ENCODE measurements at regions not wholly inside any gene's neighbourhood (a gene's known extent, or its start where the extent isn't known, plus 50 kb on each side); places are given as distances from the start of the nearest gene placed in this dataset.

GRCh38 chr10:10873915-10874314 is 143.8 kb upstream of the CELF2 start:
- TF ChIP-seq, protein P1, sequence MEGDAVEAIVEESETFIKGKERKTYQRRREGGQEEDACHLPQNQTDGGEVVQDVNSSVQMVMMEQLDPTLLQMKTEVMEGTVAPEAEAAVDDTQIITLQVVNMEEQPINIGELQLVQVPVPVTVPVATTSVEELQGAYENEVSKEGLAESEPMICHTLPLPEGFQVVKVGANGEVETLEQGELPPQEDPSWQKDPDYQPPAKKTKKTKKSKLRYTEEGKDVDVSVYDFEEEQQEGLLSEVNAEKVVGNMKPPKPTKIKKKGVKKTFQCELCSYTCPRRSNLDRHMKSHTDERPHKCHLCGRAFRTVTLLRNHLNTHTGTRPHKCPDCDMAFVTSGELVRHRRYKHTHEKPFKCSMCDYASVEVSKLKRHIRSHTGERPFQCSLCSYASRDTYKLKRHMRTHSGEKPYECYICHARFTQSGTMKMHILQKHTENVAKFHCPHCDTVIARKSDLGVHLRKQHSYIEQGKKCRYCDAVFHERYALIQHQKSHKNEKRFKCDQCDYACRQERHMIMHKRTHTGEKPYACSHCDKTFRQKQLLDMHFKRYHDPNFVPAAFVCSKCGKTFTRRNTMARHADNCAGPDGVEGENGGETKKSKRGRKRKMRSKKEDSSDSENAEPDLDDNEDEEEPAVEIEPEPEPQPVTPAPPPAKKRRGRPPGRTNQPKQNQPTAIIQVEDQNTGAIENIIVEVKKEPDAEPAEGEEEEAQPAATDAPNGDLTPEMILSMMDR (IDR thresholded peaks at IDR 0.05 in 2 of 3, conservative IDR thresholded peaks at IDR 0.05 in 1 of 3; ENCODE audit: borderline replicate concordance in 1 of 3, insufficient read depth in 1 of 3, low read depth in 2 of 3, low read length in 2 of 3) = no peak
- no peak for TF ChIP-seq EZH2phosphoT487 (IDR thresholded peaks at IDR 0.05; ENCODE audit: borderline replicate concordance)
- TF ChIP-seq, protein P2, sequence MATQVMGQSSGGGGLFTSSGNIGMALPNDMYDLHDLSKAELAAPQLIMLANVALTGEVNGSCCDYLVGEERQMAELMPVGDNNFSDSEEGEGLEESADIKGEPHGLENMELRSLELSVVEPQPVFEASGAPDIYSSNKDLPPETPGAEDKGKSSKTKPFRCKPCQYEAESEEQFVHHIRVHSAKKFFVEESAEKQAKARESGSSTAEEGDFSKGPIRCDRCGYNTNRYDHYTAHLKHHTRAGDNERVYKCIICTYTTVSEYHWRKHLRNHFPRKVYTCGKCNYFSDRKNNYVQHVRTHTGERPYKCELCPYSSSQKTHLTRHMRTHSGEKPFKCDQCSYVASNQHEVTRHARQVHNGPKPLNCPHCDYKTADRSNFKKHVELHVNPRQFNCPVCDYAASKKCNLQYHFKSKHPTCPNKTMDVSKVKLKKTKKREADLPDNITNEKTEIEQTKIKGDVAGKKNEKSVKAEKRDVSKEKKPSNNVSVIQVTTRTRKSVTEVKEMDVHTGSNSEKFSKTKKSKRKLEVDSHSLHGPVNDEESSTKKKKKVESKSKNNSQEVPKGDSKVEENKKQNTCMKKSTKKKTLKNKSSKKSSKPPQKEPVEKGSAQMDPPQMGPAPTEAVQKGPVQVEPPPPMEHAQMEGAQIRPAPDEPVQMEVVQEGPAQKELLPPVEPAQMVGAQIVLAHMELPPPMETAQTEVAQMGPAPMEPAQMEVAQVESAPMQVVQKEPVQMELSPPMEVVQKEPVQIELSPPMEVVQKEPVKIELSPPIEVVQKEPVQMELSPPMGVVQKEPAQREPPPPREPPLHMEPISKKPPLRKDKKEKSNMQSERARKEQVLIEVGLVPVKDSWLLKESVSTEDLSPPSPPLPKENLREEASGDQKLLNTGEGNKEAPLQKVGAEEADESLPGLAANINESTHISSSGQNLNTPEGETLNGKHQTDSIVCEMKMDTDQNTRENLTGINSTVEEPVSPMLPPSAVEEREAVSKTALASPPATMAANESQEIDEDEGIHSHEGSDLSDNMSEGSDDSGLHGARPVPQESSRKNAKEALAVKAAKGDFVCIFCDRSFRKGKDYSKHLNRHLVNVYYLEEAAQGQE (IDR thresholded peaks at IDR 0.05; ENCODE audit: low read depth) = no peak
- TF ChIP-seq POLR2A (IDR thresholded peaks at IDR 0.05; ENCODE audit: borderline replicate concordance, extremely low read depth, insufficient read depth, insufficient read length) = no peak
- TF ChIP-seq EZH2 (IDR thresholded peaks at IDR 0.05) = no peak
- no peak for TF ChIP-seq CEBPB (IDR thresholded peaks at IDR 0.05; ENCODE audit: low read depth)
- no peak for TF ChIP-seq RAD21 (IDR thresholded peaks at IDR 0.05; ENCODE audit: low read depth)
- no peak for TF ChIP-seq TCF7L2 (IDR thresholded peaks at IDR 0.05; ENCODE audit: borderline replicate concordance, extremely low read depth, insufficient read depth, insufficient read length)
- no peak for TF ChIP-seq ZNF274 (IDR thresholded peaks at IDR 0.05; ENCODE audit: low read depth, low read length)
- TF ChIP-seq JUND (IDR thresholded peaks at IDR 0.05) = no peak
- TF ChIP-seq, protein P3, sequence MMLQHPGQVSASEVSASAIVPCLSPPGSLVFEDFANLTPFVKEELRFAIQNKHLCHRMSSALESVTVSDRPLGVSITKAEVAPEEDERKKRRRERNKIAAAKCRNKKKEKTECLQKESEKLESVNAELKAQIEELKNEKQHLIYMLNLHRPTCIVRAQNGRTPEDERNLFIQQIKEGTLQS (IDR thresholded peaks at IDR 0.05) = no peak
- no peak for TF ChIP-seq YY1 (IDR thresholded peaks at IDR 0.05; ENCODE audit: extremely low read depth, insufficient replicate concordance, low read depth, low read length)

All from HCT116 (cell line).